NCI-H69 (cell line): ENCODE measurements at regions not wholly inside any gene's neighbourhood (a gene's known extent, or its start where the extent isn't known, plus 50 kb on each side); places are given as distances from the start of the nearest gene placed in this dataset.

Experiments
- DNase-seq: peaks from one replicate; lab custom pipeline; 2025; lab: John Stamatoyannopoulos, UW

DNA sequence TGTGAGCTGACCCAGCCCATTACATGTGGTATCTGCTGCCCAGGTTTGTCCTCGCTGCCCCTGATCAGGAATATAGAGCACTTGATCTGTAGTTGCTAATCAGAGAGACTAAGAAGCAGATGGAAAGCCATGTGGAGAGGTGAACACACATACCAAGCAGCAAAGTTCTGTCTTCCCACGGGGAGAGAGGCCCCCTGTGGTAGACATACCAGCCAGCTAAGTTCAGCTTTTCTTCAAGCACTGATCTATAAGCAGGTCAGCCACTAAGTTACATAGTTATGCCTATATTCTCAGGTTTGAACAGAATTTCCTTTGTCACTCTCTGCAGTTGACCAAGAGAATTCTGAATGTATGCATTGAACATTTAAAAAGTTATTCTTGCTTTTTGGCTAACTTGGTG lies 76.4 kb downstream of the DDX3Y start:
- no peak for DNase-seq

DNA sequence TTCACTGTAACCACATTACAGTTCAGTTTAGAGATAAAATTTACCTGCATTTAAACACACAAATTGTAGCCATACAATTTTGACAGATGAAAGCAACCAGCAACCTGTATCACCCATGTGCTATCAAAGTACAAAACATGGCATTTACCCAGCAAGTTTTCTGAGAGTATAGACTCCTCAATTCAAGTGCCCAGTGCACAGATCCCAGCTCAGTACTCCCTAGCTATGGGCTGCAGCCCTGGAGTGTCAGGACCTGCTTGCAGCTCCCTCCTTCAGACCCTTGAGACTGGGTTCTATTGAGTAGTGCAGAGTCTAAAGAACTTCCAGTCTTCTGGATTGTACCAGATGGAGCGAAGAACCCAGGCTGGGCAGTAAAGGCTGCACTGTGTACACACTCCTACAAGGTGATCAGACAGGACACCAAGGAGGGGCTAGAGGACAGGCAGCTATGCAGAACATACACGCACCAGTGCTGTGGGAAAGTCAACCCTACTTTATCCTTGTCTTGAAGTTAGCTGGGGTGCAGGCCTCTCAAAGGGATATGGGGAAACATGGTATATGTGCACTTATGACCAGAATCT lies 77.7 kb downstream of the DDX3Y start:
- DNase-seq, result no peak

GRCh38 chrY:12984637-12985344 lies 80.1 kb downstream of the DDX3Y start:
- no peak for DNase-seq

- no peak for DNase-seq
Observed at GRCh38 chrY:13017493-13017892, 112.8 kb downstream of the DDX3Y start.

DNA sequence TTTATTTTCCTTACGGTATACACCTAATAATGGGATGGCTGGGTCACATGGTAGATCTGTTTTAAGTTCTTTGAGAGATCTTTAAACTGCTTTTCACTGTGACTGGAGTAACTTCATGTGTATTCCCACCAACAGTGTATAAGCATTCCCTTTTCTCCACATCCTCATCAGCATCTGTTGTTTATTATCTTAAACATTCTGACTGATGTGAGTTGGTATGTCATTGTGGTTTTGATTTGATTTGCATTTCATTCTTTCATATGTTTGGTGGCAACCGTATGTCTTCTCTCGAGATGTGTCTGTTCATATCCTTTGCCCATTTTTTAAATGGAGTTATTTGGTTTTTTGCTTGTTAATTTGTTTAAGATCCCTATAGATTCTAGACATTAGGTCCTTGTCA lies 114.8 kb downstream of the DDX3Y start:
- DNase-seq, result no peak

- no peak for DNase-seq
Observed at GRCh38 chrY:13020839-13021238, 116.2 kb downstream of the DDX3Y start.

DNA sequence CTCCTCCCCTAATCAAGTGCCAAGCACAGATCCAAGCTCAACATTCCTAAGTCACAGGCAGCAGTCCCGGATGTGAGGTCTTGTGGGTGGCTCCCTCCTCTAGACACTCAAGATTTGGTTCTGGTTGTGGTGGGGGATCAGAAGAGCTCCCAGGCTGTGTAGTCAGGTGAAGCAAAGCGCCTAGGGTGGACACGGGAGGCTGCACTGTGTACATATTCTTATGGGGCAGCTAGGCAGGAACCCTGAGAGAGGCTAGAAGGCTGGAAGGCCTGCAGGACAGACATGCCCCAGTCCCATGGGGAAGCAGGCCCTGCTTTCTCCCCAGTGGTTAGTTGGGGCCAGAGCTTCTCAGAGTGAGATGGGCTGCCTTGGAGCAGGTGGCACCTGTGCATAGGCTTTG lies 118.9 kb downstream of the DDX3Y start:
- DNase-seq, result no peak

DNA sequence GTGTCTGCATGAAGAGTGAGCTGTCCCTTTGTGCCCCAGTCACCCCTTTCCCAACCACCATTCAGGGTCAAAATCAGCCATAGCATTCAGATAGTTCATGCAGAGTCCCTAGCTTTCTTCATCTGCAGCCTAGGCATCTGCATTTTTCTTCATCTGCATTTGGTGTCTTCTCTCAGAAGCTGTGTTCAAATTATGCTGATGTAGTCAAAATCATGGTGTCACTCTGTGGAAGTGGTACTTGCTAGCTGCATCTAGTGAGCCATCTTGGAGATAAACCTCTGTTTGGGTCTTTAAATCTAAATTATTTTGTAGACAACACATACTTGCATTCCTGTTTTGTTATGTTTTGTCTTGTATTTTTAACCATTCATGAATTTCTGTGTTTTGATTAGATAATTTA lies 119.8 kb downstream of the DDX3Y start:
- DNase-seq, result no peak

GRCh38 chrY:13026906-13027305 lies 122.2 kb downstream of the DDX3Y start:
- no peak for DNase-seq

DNA sequence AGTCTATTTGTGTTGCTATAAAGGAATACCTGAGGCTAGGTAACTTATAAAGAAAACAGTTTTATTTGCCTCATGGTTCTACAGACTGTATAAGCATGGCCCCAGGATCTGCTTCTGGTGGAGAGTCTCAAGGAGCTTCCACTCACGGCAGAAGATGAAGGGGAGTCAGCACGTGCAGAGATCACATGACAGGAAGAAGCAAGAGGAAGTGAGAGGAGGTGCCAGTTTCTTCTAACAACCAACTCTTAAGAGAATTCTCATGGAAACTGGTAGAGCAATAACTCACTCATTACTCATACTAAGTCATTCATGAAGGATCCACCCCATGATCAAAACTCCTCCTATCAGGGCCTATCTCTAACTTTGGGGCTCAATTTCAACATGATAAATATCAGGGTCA lies 135.6 kb downstream of the DDX3Y start:
- no peak for DNase-seq

DNA sequence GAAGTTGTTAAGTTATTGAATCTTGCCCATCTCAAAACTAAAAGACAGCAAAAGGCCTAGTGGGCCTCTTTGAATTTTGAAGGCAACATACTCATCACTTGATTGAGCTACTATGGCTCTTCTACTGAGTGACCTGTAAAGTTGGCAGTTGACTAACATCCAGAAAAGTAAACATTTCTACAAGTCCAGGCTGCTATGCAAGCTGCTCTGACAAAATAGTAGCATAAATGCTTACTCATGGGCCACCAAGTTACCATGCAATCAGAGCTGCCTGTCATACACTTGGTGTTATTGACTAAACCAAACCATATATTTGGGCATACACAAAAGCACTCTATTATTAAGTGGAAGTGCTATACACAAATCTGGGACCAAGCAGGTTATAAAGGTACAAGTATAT lies 148.8 kb downstream of the DDX3Y start:
- DNase-seq, result no peak

GRCh38 chrY:13066372-13066771 lies 161.7 kb downstream of the DDX3Y start:
- DNase-seq, result no peak

GRCh38 chrY:13068696-13069095 lies 164.0 kb downstream of the DDX3Y start:
- no peak for DNase-seq

DNA sequence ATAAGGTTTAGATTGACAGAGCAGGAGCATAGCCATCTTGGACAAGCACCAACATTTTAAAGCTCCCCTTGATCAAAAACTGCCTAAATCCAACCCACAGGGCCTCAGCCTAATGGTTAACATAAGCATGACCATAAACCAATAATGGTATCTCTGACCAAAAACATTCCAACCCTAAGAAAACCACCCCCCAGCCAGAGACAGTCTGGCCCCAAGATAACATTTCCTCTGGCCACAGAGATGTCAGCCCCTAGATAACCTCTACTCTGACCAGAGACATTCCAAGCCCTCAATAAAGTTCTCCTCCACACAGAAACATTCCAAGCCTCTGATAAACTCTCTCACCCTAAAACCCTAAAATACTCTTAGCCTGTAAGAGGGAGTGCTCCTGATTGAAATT lies 164.4 kb downstream of the DDX3Y start:
- no peak for DNase-seq

DNA sequence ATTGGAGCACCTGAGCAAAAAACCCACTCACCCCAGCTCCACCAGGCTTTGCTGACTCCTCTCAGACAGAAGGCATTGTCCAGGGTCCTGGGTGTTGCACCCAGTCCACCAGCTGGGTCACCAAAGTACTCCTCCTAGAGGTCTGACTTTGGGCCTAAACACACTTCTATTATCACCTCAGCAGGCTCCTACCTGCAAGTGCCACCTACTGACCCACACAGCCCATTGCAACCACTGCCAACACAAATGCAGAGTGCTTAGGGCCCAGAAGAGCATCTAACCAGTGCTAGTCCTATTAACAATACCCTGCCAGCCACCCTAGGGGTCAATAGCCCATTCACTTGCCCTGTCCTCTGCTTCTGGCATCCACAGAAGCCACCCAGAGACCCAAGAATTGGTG lies 178.1 kb downstream of the DDX3Y start:
- DNase-seq, result no peak

GRCh38 chrY:13091575-13091974 lies 186.9 kb downstream of the DDX3Y start:
- DNase-seq, result no peak

DNA sequence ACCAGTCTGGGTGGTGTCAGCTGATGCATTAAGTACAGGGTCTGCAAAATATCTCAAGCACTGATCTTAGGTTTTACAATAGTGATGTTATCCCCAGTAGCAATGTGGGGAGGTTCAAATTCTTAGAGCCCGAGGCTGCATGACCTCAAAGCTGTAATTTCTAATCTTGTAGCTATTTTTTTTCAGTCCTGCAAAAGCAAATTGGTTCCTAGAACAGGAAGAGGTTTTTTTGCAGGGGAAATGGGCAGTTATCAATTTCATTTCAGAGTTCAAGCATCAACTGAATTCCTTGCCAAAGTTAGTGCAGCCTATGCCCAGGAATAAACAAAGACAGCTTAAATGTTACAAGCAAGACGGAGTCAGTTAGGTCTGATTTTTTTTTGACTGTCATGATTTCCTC lies 188.3 kb downstream of the DDX3Y start:
- no peak for DNase-seq

DNA sequence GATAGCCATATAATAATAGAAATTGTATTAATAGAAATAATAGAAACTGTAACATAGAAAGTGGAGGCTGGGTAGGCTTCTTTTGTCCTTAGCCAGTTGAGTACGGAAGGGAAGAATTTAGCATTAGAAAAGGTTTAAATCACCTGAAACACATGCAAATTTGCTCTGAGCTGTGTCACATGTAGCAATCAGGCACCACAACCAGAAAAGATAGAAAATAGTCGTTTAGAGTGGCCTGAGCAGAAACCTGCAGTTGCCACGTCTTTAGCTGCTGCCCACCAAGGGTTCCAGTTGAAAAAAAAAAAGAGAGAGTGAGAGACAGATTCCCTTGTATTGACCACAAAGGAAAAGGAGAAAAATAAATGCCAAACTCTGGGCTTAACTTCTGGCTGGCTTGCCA lies 188.8 kb downstream of the DDX3Y start:
- DNase-seq, result no peak

DNA sequence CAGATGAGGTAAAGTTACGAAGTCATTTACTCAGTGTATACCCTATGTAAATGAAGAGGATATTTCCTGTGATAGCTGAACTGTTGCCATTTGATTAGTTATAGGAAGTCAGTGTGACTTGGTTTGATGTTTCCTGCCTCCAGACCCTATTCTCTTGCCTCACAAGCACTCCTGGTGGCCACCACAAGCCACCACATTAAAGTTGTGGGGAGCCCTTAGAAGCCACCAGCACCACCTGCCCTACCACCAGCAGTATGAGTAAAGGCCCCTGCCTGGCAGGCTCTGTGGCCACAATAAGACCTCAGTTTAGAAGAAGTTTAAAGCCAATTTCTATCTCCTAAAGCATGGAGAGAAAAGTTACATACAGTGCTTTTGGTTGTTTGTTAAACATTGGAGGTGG lies 189.7 kb downstream of the DDX3Y start:
- DNase-seq, result no peak

GRCh38 chrY:13094904-13095600 lies 190.4 kb downstream of the DDX3Y start:
- no peak for DNase-seq

DNA sequence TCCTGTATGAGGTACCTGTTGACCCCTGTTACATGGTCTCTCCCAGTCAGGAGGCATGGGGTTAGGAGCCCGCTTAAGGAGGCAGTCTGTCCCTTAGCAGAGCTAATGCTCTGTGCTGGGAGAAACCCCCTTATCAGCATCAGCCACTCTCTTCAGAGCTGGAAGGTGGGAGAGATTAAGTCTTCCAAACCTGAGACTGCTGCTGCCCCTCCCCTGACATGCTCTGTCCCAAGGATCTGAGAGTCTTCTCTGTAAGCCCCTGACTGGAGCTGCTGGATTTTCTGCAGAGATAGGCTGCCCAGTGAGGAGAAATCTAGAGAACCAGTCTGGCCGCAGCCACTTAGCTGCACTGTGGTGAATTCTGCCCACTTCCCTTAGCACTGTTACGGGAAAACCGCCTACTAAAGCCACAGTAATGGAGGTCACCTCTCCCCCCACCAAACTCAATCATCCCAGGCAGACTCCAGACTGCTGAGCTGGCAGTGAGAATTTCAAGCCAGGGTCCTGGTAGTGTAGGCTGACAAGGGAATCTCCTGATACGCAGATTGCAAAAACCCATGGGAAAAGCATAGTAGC lies 222.3 kb downstream of the DDX3Y start:
- no peak for DNase-seq

DNA sequence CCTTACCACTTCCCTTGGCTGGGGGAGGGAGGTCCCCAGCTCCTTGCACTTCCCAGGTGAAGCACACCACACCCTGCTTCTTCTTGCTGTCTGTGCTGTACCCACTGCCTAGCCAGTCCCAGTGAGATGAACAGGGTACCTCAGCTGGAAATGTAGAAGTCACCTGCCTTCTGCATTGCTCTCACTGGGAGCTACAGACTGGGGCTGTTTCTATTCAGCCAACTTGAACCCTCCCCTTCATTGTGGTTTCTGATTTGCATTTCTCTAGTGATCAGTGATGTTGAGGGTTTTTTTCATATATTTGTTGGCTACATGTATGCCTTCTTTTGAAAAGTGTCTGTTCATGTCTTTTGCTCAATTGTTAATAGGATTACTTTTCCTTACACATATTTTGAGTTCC lies 222.8 kb downstream of the DDX3Y start:
- DNase-seq, result no peak

GRCh38 chrY:13149148-13149547 lies 244.5 kb downstream of the DDX3Y start:
- DNase-seq, result peak; percentile 1
